ENCODE measurements at regions not wholly inside any gene's neighbourhood (a gene's known extent, or its start where the extent isn't known, plus 50 kb on each side); places are given as distances from the start of the nearest gene placed in this dataset.

GRCh38 chr3:72105306-72105705 is 320.4 kb upstream of the PROK2 start:
- TF ChIP-seq CTCF (IDR thresholded peaks at IDR 0.05) (no peak), POLR2A (IDR thresholded peaks at IDR 0.05) (no peak)
